ENCODE measurements at regions not wholly inside any gene's neighbourhood (a gene's known extent, or its start where the extent isn't known, plus 50 kb on each side); places are given as distances from the start of the nearest gene placed in this dataset.

GRCh38 chr21:17032141-17032655, 480.6 kb upstream of the CXADR start:
- Histone ChIP-seq H3K4me1 (no peaks in the 10 kb centered on the region), H3K4me3 (no peak overlapping the region), H3K27ac (no peak overlapping the region), H3K36me3 (no peaks in the 10 kb centered on the region), H3K27me3 (replicated peaks in 1 of 7) (no peaks in the 10 kb centered on the region), H3K9me3 (peaks cover 0 to 44% (median 25%) of the 10 kb centered on the region in 8 donors)
- intact Hi-C loops (cut with DNase I; ENCODE audit: low total_unique reads), result no loop called here
- no peak for TF ChIP-seq POLR2AphosphoS5 (IDR thresholded peaks at IDR 0.05)
- DNase-seq, result no peak
- WGBS, 5 donors, result 45 to 63% (median 54%) methylated on average over 2 of the region's 2 CpGs

- H3K4me1 ChIP-seq, result no peaks in the 10 kb centered on the region
- DNase-seq, result no peak
- H3K4me3 ChIP-seq, result no peak overlapping the region
- intact Hi-C loops (cut with DNase I; ENCODE audit: low total_unique reads), result no loop called here
- peaks cover 0 to 23% (median 10%) of the 10 kb centered on the region in 8 donors for H3K9me3 ChIP-seq
- no peaks in the 10 kb centered on the region for H3K27me3 ChIP-seq (replicated peaks in 1 of 7)
- TF ChIP-seq POLR2AphosphoS5 (IDR thresholded peaks at IDR 0.05) (no peak), POLR2A (IDR thresholded peaks at IDR 0.05) (no peak), CTCF (IDR thresholded peaks at IDR 0.05 in 8 of 11, conservative IDR thresholded peaks at IDR 0.05 in 3 of 11) (no peak)
- 56 to 79% (median 60%) methylated on average over 3 of the region's 3 CpGs for WGBS, 5 donors
- H3K27ac ChIP-seq, result no peak overlapping the region
- H3K36me3 ChIP-seq, result no peaks in the 10 kb centered on the region
Measured at GRCh38 chr21:17044696-17045095, 468.1 kb upstream of the CXADR start.

GRCh38 chr21:17045214-17045853, 467.5 kb upstream of the CXADR start:
- intact Hi-C loops (cut with DNase I; ENCODE audit: low total_unique reads), result no loop called here
- Histone ChIP-seq H3K27me3 (replicated peaks in 1 of 7) (no peaks in the 10 kb centered on the region), H3K27ac (no peak overlapping the region), H3K4me3 (no peak overlapping the region), H3K36me3 (no peaks in the 10 kb centered on the region), H3K9me3 (peaks cover 0 to 20% (median 7%) of the 10 kb centered on the region in 8 donors), H3K4me1 (no peaks in the 10 kb centered on the region)
- TF ChIP-seq POLR2AphosphoS5 (IDR thresholded peaks at IDR 0.05) (no peak), POLR2A (IDR thresholded peaks at IDR 0.05) (no peak), CTCF (IDR thresholded peaks at IDR 0.05 in 8 of 11, conservative IDR thresholded peaks at IDR 0.05 in 3 of 11) (peak in 1 of 11 experiments; percentile 11)
- no peak for DNase-seq
- 0 to 98% (median 35%) methylated on average over 1 of the region's 1 CpG for WGBS, 5 donors

GRCh38 chr21:17048974-17049373, 463.9 kb upstream of the CXADR start:
- H3K27ac ChIP-seq, result no peak overlapping the region
- no peaks in the 10 kb centered on the region for H3K4me1 ChIP-seq
- 52 to 90% (median 62%) methylated on average over 3 of the region's 3 CpGs for WGBS, 5 donors
- no peaks in the 10 kb centered on the region for H3K36me3 ChIP-seq
- H3K4me3 ChIP-seq, result no peak overlapping the region
- TF ChIP-seq POLR2A (IDR thresholded peaks at IDR 0.05) (no peak), POLR2AphosphoS5 (IDR thresholded peaks at IDR 0.05) (no peak), CTCF (IDR thresholded peaks at IDR 0.05 in 8 of 11, conservative IDR thresholded peaks at IDR 0.05 in 3 of 11) (no peak)
- no peak for DNase-seq
- H3K27me3 ChIP-seq (replicated peaks in 1 of 7), result no peaks in the 10 kb centered on the region
- intact Hi-C loops (cut with DNase I; ENCODE audit: low total_unique reads), result no loop called here
- H3K9me3 ChIP-seq, result peaks cover 0 to 16% (median 4%) of the 10 kb centered on the region in 8 donors

All from spleen (tissue), 11 donors.